HL-60 (cell line): ENCODE measurements at regions not wholly inside any gene's neighbourhood (a gene's known extent, or its start where the extent isn't known, plus 50 kb on each side); places are given as distances from the start of the nearest gene placed in this dataset.

Experiments
- GABPA ChIP-seq: IDR thresholded peaks from 2 replicates; pipeline ENCODE4 v1.6.1; 2012; ENCODE audit warnings: low read depth
- POLR2AphosphoS5 ChIP-seq: IDR thresholded peaks from 2 replicates; pipeline ENCODE4 v1.6.1; 2012; ENCODE audit warnings: low read depth
- SPI1 ChIP-seq: IDR thresholded peaks from 2 replicates; pipeline ENCODE4 v1.6.1; 2012; ENCODE audit warnings: low read depth, mild to moderate bottlenecking, borderline replicate concordance
- TF ChIP-seq, protein P1 (sequence below): IDR thresholded peaks from one replicate; pipeline ENCODE4 v1.5.1; 2011; ENCODE audit warnings: low read length, control low read depth, inconsistent platforms; ENCODE audit not compliant: insufficient read depth

DNA sequence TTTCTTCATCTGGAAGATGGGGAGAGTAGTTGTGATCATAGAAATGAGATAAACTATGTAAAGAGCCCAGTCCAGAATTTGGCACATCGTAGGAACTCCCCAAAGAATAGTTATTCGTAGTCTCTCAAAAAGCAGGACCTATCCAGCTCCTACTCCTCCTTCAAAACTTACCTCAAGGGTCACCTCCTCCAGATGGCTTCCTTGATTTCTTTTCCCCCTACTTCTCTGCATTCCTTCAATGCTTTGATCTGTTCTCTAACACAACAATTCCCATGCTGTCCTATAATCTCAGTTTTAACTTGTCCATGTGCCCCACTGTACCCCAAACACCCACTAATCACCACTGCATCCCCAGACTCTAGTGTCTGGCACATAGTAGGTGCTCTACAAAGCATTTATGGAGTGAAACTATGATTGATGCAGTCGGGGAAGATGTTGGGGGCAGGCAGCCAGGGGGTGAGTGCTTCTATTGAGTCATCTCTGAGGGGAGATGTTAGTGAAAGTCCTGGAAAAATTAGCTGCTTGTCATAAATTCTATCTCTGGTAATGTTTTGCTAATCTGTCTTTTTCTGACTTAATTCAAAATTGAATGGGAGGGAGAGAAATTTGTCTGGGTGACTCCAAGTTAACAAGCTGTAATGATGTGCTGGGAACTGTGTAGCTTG is 181.3 kb upstream of the KCNG1 start:
- TF ChIP-seq, protein P1, sequence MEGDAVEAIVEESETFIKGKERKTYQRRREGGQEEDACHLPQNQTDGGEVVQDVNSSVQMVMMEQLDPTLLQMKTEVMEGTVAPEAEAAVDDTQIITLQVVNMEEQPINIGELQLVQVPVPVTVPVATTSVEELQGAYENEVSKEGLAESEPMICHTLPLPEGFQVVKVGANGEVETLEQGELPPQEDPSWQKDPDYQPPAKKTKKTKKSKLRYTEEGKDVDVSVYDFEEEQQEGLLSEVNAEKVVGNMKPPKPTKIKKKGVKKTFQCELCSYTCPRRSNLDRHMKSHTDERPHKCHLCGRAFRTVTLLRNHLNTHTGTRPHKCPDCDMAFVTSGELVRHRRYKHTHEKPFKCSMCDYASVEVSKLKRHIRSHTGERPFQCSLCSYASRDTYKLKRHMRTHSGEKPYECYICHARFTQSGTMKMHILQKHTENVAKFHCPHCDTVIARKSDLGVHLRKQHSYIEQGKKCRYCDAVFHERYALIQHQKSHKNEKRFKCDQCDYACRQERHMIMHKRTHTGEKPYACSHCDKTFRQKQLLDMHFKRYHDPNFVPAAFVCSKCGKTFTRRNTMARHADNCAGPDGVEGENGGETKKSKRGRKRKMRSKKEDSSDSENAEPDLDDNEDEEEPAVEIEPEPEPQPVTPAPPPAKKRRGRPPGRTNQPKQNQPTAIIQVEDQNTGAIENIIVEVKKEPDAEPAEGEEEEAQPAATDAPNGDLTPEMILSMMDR: no peak
- TF ChIP-seq POLR2AphosphoS5: no peak
- no peak for TF ChIP-seq GABPA
- TF ChIP-seq SPI1: no peak
